Astrocyte of the hippocampus (primary cell): ENCODE measurements at regions not wholly inside any gene's neighbourhood (a gene's known extent, or its start where the extent isn't known, plus 50 kb on each side); places are given as distances from the start of the nearest gene placed in this dataset.

ENCODE experiments used
- DNase-seq: peaks from one replicate; pipeline ENCODE4 v3.0.0; 2011; ENCODE audit warnings: low read depth, low spot score

DNA sequence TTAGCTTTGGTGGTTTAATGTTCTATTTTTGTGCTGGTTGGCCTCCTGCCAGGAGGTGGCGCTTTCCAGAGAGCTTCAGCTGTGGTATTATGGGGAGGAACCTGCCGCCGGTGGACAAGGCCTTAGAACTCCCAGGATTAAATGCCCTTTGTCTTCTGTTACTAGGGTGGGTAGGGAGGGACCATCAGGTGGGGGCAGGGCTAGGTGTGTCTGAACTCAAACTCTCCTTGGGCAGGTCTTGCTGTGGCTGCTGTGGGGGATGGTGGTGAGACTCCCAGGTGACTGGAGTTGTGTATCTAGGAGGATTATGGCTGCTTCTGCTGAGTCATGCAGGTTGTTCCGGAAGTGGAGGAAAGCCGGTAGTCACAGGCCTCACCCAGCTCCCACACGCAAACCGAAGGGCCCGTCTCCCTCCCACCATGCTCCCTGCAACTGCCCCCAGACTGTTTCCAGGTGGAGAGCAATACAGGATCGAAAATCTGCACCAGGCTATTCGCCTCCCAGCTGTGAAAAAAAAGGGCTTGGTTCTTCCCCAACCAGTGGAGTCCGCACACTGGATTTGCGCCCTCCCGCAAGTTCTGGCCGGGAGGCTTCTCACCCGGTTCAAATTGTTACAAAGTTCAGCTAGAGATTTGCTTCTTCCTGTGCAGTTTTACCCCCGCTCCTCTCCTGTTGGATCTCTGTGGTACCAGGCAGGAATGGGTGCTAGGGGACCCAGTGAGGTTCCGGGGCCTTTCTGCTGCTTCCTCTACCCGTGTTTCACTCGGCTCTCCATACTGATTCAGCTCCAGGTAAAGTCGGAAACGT lies 220.5 kb downstream of the CENPF start:
- no peak for DNase-seq

DNA sequence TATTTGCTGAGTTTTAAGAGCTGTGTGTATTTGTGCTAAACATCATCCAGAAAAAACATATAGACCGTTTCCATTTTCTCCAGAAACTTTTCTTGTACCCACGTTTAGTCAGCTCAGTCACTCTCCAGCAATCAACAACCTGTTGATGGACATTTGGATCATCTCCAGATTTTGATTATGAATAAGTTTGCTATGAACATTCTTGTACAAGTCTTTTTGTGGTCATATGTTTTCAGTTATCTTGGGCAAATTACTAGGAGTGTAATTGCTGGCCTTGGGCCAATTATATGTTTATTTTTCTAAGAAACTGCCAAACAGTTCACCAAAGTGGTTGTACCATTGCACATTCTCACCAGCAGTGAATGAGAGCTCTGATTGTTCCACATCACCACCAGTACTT lies 221.8 kb downstream of the CENPF start:
- DNase-seq, result no peak

DNA sequence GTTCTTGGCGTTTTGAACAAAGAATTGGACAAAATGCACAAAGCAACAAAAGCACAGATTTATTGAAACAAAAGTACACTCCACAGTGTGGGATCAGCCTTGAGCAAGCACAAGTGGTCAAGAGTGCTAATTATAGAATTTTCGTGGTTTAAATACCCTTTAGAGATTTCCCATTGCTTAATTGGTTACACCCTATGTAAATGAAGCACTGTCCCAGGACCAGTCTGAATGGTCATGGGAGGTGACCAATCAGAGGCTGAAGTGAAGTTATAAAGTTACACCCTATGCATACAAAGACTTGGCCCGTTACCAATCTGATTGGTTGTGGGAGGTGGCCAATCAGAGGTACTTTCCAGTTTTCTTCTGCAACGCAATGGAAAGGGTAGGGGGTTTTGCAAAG lies 223.6 kb downstream of the CENPF start:
- no peak for DNase-seq

DNA sequence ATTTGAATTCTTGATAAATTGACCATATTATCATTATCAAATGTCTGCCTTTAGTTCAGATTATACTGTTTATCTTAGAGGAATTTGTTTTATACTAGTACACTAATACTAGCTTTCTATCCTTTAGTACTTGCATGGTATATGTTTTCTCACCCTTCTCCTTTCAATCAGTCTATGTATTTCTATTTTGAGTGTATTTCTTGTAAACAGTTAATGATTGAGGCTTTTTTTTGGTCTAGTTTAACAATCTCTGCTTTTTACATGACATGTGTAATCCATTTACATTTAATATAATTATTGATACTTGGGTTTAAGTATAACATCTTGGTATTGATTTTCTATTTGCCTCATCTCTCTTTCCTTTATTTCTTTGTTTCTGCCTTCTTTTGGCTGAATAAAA lies 224.9 kb downstream of the CENPF start:
- no peak for DNase-seq

DNA sequence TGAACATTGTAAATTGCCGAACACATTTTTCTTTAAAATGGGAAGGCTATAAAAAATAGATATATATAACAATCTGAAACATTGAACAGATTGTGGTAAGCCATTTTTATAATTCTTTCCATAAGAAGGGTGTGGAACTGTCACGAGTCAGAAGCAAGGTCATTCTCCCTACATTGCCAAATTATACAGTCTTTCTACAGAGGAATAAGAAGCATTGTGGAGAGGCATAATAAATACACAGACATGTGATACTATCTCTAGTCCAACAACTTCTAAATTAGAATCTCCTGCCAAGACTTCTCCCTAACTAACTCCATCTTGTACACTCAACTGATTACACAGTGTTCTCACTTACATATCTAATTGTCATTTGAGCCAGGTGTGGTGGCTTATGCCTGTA lies 227.9 kb downstream of the CENPF start:
- DNase-seq, result no peak

DNA sequence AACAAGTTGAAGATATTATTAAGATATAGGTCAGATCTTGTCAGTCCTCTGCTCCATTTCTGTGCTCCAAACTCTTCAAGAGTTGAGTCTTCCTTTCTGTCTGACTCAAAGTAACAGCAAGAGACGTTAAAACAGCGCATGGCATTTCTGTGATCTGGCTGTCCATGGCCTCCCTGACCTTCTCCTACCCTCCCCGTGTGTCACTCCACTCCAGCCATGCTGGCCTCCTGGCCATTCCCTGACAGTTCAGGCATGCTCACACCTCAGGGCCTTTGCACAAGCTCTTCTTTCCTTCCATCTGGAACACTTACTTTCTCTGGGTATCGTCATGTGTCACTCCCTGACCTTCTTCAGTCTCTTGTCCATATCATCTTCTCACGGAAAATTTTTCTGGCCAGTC lies 229.0 kb downstream of the CENPF start:
- DNase-seq, result no peak

DNA sequence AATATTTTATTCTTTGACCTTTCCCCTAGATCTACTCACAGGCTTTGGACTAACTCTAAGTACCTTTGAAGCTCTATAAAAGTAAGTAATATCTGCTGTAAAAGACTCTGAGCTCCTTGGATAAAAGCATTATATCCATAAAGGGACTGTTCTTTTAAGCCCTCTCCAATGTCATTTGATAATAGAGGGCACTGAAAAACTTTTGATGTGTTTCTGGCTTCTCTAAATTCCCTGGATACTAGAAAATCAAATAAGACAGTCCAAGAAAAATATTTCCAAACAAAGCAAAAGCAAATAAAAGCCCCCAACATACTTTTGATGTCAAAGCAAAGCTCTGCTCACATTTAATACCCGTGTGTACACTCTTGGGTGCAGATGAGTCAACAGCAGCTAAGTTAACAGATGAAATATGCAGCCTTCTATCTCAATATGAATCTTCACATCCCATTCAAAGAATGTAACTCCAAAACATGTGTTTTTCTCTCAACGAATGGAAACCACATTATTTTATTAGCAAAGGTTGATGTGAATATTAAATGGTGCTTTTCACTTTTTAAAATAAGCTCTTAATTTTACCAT lies 230.3 kb downstream of the CENPF start:
- DNase-seq, result peak; percentile 49

DNA sequence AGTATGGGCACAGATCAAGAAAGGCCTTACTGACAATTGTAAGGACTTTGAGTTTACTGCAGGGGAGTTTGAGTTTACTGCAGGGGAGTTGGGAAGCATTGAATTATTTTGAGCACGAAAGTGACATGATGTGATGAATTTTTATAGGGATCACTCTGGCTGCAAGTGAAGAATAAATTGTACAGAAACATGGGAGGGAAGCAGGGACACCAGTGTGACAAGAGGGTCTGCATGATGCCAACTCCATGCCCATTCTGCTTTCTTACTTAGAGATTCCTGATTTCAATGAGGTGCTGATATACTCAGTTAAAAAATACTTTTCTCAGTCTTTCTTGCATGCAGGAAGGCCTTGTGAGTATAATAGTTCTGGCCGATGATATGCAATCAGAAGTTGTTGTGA lies 234.4 kb downstream of the CENPF start:
- DNase-seq, result no peak

DNA sequence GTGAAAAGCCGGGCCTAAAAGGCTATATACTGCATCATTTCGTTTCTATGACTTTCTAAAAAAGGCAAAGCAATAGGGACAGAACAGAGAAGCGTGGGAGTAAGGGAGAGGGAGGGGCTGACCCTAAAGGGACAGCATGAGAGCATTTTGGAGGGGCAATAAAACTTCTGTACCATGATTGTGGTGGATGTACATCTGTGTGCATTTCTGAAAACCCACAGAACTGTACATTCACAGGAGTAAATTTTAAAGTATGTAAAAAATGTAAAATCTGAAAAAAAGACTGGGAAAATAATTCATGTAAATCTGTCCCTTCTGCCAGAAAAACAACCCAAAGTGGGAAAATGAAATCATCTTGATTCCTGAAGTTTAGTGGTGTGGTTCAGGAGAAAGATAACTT lies 235.4 kb downstream of the CENPF start:
- DNase-seq, result peak; percentile 18

DNA sequence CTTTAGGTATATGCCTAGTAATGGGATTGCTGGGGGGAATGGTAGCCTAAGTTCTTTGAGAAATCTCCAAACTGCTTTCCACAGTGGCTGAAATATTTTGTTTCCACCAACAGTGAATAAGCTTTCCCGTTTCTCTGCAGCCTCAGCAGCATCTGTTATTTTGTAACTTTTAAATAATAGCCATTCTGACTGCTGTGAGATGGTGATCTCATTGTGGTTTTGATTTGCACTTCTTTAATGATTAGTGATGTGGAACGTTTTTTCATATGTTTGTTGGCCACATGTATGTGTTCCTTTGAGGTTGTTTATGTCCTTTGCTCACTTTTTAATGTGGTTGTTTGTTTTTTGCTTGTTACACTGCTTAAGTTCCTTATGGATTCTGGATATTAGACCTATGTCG lies 237.4 kb downstream of the CENPF start:
- DNase-seq, result peak; percentile 47

DNA sequence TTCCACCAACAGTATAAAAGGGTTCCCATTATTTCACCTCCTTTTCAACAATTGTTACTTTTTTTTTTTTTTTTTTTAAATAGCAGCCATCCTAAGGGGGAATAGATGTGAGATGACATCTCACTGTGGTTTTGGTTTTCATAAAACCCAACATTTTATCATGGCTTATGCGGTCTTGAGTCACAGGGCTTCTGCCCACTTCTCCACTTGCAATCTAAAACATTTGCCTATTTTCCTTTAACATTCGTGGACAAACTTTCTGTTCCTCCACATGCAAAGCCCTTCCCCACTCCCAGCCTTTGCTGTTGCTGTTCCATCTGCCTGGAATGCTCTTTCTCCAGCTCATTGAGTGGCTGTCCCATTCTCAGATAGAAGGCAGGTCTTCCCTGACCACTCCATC lies 239.7 kb upstream of the KCNK2 start:
- DNase-seq, result peak; percentile 36

DNA sequence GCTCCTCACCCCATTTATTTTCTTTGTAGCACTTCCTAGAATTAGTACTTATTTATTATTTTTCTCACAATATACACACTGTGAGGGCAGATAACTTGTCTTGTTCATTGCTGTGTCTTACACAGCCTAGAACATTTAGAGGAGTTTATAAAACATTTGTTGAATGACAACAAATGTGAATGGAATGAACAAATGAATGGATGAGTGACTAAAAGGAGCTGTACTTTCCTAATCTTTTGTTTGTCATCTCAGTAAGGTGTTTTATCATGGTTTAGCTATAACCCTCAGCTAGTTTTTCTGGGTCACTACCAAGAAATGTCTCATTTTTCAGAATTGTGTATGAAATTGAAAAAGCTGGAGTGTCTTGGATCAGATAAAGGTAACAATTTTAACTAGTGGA lies 239.3 kb upstream of the KCNK2 start:
- no peak for DNase-seq

DNA sequence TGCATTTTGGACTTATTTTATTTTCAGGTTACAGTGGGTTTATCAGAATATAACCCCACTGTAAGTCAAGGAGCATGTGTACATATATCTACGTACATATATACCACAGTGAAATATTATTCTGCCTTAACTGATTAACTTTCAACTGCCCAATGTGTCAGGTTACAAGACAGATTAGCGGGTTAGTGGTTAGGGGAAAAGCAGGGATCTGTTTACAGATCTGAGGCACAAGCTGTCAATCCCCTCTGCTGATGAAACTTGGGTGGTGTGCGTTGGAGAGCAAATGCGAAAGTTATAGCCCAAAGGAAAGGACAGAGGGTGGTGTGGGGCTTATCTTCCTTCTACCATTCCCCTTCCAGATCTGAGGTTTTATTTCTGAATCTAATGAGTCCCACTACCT lies 238.2 kb upstream of the KCNK2 start:
- no peak for DNase-seq

DNA sequence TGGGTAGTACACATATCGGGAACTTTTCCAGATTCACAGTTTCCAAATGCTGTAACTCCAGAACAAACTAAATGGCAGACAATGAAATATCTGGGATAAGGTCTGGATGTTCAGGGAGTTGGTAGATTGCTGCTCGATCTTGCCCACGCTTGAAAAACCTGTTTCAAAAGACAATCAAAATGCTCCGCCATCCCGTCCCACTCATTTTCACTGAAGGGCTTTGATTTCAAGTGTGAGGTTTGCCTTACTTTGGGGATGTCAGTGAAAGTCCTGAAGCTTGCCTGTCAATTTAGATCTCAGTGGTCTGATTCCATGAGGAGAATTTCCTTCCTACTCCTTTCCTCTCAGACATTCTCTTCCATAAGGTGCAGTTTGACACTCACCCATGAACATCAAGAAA lies 236.3 kb upstream of the KCNK2 start:
- DNase-seq, result no peak

DNA sequence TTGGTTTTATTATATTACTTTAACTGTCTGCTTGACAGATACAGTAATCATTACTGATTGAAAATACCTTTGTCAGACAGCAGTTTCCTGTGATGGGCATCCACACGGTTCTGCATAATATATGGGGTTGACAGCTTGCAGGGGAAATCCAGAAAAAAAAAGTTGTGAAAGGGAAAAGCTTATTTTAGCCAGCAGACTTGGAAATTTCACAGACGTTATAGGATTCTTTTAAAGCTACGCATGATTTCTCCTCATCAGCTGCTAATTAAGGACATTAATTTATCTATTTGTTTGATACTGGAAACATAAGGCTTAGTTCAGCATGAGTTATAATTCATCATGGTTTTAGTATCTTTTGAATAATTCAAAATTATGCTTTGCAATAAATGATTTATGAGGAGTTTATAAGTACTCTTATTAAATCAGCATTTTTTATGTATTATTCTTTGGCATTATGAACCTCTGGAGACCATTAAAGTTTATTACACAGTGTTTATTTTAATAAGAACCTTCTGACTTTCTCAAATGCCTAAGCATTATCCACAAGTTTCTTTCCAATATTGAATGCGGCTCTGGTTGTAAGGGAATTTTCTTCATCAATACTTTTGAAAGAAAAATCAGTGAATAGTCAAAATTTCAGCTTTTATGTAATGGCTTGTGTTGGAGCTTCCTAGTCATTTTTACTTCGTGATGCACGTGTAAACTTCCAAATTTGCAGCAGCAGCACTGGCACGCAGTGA lies 235.3 kb upstream of the KCNK2 start:
- no peak for DNase-seq

DNA sequence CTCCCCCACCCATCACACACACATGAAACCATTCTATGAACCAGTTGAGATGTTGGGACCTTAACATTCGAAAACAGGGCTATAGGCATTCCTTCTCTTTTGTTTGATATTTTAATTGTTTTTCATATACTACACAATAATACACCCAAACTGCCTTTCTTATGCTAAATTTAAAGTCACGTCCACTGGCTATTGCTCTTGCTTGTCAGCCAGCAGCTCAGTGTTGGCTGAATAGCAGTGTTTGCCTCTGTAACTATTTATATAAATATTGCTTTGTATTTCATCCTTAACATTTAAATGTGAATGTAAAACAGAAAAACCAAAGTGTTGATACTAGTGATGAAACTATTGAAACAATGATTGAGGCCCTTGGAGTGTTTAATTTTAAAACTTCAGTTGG lies 234.4 kb upstream of the KCNK2 start:
- DNase-seq, result no peak

DNA sequence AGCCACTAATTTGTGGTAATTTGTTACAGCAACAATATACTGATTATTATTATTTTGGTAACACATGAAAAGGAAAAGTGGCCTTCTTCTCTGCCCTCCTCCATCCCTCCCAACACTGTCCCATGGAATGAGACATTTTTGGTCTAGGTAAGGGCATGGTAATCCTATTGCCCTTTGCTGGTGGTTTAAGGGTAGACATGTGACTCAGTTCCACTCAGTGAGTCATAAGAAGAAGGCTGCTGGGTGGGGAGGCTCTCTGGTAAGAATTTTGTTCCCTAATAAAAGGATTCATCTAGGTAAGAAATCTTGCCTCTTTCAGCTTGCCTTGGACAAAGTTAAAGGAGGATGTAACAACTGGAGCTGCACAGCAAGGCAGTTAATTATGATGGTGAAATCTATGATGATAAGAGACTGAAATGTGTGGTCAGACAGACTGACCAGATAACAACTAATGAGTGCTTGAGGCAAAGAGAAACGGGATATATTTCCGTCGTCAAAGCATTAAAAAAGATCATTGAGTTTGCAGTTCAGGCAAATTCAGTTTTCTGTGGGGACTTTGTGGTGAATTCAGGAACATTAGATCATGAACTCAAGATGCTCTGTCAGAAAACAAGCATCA lies 232.0 kb upstream of the KCNK2 start:
- no peak for DNase-seq

DNA sequence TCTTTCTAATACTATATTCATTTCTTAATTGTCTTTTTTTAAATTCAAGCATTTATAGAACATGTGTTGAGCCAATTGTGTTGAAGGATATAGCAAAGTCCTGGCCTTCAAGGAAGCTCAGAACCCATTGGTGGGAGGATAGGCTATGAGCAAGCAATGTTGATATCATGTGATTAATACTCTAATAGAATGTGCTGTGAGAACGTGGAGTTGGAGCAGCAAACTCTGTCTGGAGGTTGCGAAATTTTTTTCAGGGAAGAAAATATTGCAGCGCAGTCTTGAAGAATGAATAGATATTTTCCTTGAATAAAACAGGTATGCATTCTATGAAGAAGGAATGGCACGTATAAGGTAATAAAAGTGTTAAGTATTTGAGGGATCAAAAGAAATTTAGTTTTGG lies 229.2 kb upstream of the KCNK2 start:
- DNase-seq, result no peak

DNA sequence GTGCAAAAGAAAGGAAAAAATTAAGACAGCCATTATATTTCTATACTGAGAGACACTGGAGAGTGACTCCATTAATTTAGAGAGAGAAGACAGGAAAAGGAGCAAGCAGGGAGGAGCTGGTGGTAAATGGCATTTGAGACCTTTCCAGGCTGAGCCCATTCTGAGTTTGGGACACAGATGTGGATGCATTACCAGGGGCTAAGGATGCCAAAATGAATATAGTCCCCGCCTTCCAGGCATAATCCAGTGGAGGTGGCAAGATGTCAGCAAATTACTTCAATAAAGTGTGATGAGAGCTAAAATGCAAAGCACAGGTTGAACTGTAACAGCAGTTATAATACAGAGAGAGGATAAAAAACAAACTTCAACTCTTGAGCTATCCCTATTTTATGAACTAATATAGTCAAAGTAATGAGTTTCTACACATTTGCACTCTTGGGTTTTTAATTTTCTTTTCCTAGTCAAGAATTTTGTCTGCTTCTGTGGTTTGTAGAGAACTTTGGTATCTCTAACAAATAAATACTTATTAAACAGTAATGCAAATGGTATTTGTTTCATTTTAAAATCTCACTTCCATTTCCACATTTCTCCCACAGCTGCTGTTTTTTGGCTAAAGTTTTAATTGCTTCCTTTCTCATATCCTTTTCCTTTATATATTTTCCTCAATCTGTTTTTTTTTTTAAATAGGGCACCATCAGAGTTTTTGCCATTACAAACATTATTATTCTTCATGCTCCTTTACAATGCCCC lies 228.2 kb upstream of the KCNK2 start:
- no peak for DNase-seq

DNA sequence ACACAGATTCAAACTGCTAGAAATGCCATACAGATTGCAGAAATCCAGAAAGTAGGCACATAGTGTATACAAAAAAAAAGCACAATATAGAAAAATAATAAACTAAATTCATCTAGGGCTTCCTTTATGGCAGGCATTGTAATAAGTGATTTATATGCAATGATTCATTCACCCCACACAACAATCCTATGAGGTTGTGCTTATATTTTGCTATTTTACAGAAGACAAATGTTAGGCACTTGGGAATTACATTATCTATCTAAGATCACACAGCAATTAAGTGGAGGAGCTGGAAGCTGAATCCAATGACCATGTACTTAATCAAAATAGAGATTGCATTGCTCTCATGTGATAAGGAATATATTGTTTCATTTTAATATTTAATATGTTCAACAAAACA lies 225.7 kb upstream of the KCNK2 start:
- DNase-seq, result no peak

DNA sequence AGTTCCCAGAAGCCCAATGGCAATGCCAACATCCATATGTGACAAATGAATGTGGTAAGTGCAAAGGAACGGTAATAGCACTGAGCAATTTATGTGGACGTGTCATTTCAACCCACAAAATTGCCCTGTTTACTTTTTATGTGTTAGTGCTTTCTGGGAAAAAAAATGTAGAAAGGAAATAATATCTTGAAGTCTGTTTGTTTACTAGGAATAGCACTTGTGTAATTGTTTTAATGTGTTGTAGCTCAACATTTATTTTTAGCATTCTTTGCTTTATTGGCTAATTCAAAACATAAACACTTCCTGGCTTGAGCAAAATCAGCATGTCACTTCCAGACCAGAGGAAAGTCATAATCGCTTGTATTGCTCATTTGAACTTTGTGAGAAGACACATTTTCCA lies 224.8 kb upstream of the KCNK2 start:
- DNase-seq, result no peak

DNA sequence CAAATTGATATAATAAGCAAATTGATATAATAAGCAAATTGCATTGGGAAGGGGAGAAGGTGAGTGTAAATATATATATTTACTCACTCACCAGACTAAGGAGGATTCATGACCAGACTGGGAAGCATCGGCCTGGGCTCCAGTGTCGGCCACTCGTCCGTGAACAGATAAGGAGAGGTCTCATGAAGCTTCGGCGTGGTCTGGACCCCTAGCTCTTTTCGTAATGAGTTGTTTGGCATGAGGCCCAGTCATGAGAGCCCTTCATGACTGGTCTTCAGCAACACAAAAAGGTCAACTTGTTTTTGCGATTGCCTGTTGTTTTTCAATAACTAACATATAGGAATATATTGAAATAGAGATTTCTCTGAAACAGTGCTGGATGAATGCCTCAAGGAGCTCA lies 222.9 kb upstream of the KCNK2 start:
- DNase-seq, result no peak
